ENCODE measurements at regions not wholly inside any gene's neighbourhood (a gene's known extent, or its start where the extent isn't known, plus 50 kb on each side); places are given as distances from the start of the nearest gene placed in this dataset.

DNA sequence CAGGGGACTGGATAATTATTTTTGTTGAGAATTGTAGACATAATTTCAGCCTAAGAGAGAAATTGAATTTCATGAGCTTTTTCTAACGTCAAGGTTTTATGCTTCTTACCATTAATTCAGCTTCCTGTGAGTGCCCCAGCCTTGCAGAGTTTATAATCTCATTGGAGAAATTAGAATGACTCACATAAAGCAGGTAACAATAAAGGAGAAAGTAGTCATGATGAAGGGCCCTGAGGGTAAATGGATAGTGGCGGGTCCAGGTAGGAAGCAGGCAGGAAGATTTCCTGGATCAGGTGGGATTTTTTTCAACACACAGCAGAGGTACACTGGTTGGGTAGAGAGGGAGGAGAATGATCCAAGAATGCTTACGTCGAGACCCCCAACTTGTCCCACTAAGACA lies 311.4 kb downstream of the BARHL2 start:
- no peak for DNase-seq (ENCODE audit: low read depth in 2 of 2)

DNA sequence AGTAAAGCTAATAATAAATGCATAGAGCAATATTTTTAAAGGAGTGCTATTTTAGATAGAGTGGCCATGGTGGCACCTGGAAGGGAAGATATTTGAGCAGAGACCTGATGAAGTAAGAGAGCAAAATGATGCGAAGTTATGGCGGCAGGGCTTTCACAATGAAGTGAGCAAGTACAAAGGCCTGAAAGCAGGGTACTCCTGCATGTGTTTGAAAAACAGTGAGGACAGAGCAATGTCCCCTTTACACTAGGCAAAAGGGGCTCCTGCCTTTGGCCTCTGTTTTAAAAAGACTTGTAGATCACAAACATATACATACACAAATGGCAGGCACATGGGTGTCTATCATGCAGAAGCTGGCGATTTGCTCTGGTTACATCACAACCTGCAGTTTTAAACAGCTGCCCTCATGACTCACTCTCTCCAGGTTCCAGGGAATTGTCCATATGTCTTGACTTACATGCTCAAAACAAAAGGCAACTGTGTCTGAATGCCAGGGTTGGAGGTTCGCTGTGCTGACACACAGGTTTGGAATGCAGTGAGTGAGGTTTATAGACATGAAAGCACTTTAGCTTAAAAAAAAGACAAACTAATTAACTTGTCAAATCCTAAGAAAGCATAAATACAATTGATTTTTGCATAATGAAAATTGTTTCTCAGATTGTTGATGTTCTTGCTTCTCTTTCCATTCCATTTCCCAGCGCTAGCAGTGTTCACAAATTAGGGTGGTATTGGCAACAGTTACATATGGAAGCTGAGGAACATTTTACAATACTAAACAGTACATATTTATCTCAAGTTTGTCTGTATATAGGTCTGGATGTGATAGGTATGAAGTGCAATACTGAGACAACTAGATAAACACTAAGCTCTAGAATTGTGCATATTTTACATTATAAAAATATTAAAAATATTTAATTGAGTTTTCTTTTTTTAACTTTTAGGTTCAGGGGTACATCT lies 313.9 kb downstream of the BARHL2 start:
- peak; percentile 20 to 89 for DNase-seq (ENCODE audit: low read depth in 2 of 2)

DNA sequence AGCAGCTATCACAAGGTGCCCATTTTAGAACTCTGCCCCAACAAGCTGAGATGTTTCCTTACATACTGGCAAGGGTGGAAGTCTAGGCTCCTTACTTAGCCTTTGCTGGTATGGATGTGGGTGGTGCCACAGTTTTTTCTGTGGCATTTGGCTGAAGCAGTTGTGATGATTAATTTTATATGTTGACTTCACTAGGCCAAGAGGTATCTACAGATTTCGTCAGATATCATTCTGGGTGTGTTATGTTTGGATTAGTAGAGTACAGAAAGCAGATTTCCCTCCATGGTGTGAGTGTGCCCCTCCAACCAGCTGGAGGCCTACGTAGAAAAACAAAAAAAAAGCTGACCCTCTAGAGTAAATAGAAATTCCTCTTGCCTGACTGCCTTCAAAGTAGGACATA lies 317.0 kb downstream of the BARHL2 start:
- no peak for DNase-seq (ENCODE audit: low read depth in 2 of 2)

- peak in 1 of 2 donors; percentile 2 for DNase-seq (ENCODE audit: low read depth in 2 of 2)
Observed at GRCh38 chr1:90396917-90397316, 320.2 kb downstream of the BARHL2 start.

- DNase-seq (ENCODE audit: low read depth in 2 of 2), result no peak
Observed at GRCh38 chr1:90394247-90394646, 322.9 kb downstream of the BARHL2 start.

DNA sequence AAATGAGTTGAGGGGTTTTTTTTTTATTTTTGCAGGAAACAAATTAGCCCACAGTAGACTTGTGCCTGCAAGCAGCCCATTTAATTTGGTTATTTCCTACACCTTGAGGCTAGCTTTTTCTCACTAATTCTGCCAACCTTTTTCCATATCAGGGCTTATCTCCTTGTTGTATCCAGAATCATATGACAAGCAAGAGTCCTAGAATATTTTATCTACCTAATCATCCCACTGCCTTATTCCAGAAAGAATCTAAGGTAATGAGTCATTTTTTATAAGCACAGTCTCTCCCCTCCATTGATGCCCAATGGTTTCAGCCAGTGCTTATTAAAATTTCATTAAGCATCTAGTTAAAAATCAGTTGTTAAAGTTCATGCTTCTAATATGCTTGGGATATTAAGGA lies 324.1 kb downstream of the BARHL2 start:
- DNase-seq (ENCODE audit: low read depth in 2 of 2), result no peak

DNA sequence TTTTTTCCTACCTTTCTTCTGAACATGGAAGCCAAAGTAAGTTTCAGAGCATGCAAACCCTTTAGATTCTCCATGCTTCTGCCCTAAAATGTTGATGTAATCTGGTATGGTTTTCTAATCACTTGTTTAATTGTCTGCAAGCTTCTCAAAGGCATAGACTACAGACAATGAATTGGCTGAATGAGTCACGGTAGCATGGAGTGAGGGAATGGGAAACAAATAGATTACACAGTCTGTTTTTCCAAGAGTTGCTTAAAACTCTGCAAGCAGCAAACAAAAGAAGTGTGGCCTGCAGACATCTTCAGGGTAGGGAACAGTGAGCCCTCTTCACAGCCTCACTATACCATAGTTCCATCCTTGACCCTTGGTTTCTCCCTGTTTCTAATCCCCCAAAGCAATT lies 326.0 kb downstream of the BARHL2 start:
- no peak for DNase-seq (ENCODE audit: low read depth in 2 of 2)

DNA sequence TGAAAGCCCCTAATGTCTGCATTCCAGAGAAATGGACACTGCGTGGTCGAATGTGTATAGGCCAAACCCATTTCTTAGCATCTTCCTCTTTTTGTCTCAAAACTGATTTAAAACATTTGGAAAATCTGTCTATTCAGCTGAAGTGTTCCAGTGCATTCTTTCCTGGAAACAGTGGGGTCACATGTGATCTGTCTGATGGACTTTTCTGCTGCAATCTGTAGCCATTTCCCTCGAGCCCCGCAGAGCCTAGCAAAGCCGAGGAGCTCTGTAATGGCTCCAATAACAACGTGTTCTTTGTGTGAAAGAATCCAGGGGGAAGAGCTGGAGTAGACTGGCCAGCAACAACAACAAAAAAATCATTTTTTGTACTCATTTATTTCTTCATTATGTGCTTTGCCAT lies 329.3 kb downstream of the BARHL2 start:
- DNase-seq (ENCODE audit: low read depth in 2 of 2), result no peak

GRCh38 chr1:90386899-90387720 lies 330.0 kb downstream of the BARHL2 start:
- DNase-seq (ENCODE audit: low read depth in 2 of 2), result no peak

DNA sequence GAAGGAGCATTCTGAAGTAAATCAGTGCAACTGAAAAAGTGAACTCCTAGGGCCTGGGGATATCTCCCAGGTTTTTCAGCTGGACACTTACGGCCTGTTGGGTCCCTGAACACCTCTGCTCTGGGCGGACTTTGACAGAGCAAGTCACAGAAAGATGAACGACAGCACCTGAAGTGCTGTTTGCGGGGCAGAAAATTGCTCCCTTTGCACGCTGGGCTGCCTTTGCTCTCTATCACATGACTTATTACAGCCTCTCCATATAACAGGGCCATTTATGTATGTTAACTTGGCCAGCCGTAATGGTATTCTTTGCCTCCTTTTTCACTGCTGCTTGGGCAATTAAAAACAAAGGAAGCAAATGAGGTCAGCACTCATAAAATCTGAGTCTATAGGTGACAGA lies 332.9 kb downstream of the BARHL2 start:
- no peak for DNase-seq (ENCODE audit: low read depth in 2 of 2)

DNA sequence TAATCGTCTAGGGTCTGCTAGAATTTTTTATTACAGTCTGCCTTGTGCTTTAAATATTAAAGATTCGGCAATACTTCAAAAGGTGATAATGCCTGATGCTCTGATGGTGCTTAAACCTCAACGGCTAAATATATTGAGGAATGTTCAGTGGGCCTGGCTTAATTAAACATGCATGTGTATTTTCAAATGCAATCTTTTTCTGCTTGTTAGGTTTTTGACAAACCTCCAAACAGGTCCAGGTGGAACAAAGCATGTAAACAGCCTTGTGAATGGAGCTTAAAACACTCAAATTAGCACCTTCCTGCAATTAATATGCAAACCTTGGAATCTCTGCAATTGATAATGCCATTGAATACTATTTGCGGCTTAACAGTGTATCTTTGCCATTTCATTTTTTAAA lies 334.9 kb downstream of the BARHL2 start:
- DNase-seq (ENCODE audit: low read depth in 2 of 2), result no peak

DNA sequence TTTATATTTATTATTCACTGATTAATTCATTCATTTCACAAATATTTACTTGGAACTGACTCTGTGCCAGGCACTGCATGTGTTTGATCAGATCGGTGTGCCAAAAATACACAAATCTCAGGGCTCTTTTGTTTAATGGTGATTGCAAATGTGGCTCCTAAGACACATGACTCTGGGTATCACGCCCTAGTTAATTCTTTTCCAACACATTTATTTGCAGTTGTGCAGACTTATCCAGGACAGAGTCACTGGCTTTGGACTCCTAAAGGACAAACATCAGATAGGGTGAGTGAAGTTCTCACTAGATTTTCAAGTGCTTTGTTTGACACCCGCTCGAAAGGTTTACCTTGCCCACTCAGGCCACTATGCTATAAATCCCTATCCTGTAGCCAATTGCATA lies 335.5 kb downstream of the BARHL2 start:
- DNase-seq (ENCODE audit: low read depth in 2 of 2), result no peak

- DNase-seq (ENCODE audit: low read depth in 2 of 2), result no peak
Observed at GRCh38 chr1:90371448-90371813, 345.7 kb downstream of the BARHL2 start.

DNA sequence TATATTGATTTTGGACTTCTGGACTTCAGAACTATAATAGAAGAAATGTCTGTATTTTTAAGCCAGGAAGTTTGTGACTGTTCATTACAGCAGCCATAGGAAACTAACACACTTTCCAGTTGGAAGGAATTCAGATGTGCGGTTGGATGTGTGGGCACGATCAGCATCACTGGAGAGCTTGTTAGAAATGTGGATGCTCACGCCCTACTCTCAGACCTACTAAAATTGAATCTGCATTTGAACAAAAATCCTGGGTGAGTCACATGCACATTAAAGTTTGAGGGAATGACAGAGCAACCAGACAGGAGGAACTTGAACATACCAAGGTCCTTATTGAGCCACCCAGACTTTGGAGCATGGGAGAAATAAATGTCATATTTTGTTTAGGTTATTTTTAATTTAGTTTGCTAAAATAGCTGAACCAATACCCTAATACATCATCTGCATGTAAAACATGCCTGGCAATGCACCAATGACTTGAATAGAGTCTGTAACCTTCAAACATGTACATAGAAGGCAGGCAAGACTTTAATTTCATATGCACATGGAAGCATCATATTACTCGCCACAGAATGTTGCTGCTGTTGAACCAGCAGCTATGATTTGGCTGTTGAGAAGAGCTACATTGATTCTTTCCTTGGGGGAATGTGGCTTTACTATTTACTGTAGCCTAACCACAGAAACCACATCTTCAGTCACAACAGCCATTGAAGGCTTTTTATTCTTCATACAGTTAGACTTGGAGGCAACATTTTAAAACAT lies 346.2 kb downstream of the BARHL2 start:
- no peak for DNase-seq (ENCODE audit: low read depth in 2 of 2)

DNA sequence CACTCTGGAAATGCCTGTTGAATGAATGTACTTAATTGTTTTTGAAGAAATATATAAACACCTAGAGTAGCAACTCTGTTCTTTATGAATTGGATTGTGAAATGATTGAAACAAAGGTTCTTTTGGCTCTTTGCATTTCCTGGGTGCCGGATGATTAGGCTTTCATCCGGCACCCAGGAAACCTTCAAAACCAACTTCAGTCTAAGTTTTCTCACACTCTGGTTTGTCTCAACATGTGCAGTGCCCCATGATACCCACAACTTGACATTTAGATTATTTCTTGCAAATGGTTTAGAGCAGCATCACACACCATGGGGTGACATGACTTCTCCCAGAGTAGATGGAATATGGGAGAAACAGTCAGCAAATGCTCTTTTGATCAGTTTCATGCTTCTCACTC lies 354.9 kb downstream of the BARHL2 start:
- DNase-seq (ENCODE audit: low read depth in 2 of 2), result no peak

GRCh38 chr1:90361026-90361425 lies 356.1 kb downstream of the BARHL2 start:
- no peak for DNase-seq (ENCODE audit: low read depth in 2 of 2)

DNA sequence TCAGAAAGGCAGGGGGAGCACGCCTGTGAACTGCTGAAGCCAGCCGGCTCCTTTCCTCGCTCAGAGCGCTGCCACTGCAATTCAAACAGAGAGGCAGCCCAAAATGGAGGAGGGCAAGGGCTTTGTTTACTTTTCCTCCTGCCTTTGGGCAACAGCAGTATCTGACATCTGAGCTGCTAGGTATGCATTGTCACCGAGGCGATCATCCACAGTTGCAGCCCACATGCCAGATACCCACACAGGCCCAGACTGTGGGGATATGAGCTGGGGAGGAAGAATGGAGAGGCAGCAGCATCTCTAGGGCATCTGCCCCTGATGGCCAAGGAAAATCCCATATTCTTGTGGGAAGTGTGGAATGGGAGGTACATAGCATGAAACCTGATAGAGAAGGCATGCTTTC lies 357.1 kb downstream of the BARHL2 start:
- no peak for DNase-seq (ENCODE audit: low read depth in 2 of 2)

DNA sequence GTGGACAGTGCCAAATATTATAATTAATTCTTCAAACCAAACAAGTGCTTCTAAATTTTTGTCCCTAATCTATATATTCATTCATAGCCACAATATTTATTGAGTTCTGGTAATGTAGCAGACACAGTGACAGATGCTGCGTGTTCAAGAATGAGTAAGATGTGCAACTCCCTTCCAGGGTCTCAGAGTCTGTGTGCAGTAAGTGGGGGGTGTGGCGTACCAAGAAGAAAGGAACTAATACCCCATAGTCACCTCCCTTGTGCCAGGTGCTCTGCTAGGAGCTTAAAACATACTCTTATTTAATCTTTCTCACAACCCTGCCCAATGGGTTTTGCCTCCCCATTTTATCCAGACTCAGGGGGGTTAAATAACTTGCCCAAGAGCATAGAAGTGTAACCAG lies 358.7 kb downstream of the BARHL2 start:
- DNase-seq (ENCODE audit: low read depth in 2 of 2), result no peak

DNA sequence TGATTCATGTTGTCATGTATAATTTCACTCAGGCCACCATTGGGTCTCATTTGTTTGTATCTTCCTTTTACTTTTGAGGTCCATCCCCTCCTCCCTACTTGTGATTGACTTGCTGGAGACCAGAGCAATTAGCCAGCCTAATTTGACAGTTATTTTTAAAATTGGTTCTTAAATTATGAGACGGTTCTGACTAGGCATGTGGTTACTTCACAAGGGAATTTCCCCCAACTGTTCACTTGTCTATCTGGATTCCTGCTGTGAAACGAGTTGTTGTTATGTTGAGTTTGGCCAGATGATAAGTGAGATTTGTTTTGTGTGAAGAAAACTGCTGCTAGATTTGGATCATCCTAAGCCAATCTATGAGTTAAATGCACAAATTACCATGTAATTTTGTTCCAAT lies 359.1 kb downstream of the BARHL2 start:
- no peak for DNase-seq (ENCODE audit: low read depth in 2 of 2)

DNA sequence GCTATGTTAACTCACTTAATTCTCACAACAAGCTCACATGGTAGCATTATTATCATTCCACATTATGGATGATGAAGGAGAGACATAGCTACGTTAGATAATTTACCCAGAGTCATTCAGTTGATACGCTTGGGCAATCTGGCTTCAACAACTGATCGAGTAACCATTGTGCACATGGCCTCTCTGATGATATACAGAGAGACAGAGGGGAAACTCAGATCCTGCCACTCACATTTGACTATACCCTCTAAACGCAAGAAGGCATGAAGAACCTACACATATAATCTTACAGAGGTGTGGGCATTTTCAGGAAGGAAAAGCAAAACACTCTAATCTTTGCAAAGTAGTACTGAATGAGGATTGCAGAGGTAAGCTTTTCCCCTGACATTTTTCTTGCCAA lies 360.1 kb downstream of the BARHL2 start:
- no peak for DNase-seq (ENCODE audit: low read depth in 2 of 2)

- no peak for DNase-seq (ENCODE audit: low read depth in 2 of 2)
Observed at GRCh38 chr1:90356101-90356500, 361.0 kb downstream of the BARHL2 start.

DNA sequence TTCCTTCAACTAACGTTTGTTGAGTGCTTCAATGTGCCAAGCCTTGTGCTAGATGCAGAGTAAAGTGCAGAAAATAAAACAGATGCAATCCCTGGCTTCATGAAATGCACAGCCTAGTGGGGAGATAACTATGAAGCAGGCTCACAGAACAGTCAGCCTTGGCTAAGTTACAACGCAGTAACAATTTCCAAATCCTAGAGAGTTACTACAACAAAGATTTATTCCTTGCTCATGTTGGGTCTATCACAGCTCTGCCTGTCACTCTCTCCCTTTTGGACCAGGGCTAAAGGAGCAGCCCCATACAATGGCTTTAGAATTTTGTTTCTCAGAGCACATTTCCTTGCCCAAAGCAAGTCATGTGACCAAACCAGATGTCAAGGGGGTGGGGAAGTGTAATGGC lies 359.8 kb downstream of the ZNF326 start:
- DNase-seq (ENCODE audit: low read depth in 2 of 2), result no peak

Data from dermis microvascular lymphatic vessel endothelial cell (primary cell).